GM12873 (cell line): ENCODE measurements at regions not wholly inside any gene's neighbourhood (a gene's known extent, or its start where the extent isn't known, plus 50 kb on each side); places are given as distances from the start of the nearest gene placed in this dataset.

Experiments used
- CTCF ChIP-seq: IDR thresholded peaks from 2 replicates; pipeline ENCODE4 v1.5.1; 2012; ENCODE audit warnings: low read depth, mild to moderate bottlenecking, moderate library complexity, low read length, control low read depth; ENCODE audit not compliant: insufficient read depth; ENCODE audit errors: missing control alignments

- TF ChIP-seq CTCF, result no peak
Observed at GRCh38 chrX:144616317-144616716, 631.0 kb upstream of the SPANXN1 start.

- TF ChIP-seq CTCF, result no peak
Observed at GRCh38 chrX:144627947-144628346, 619.4 kb upstream of the SPANXN1 start.

GRCh38 chrX:144637731-144638130 lies 609.6 kb upstream of the SPANXN1 start:
- no peak for TF ChIP-seq CTCF

GRCh38 chrX:144648788-144649187 lies 598.5 kb upstream of the SPANXN1 start:
- no peak for TF ChIP-seq CTCF

GRCh38 chrX:144681501-144681900 lies 565.8 kb upstream of the SPANXN1 start:
- no peak for TF ChIP-seq CTCF

- no peak for TF ChIP-seq CTCF
Observed at GRCh38 chrX:144683247-144683646, 564.1 kb upstream of the SPANXN1 start.

GRCh38 chrX:144709841-144710240 lies 537.5 kb upstream of the SPANXN1 start:
- no peak for TF ChIP-seq CTCF

- TF ChIP-seq CTCF, result no peak
Observed at GRCh38 chrX:144715337-144715736, 532.0 kb upstream of the SPANXN1 start.
